H9 (cell line): ENCODE measurements at regions not wholly inside any gene's neighbourhood (a gene's known extent, or its start where the extent isn't known, plus 50 kb on each side); places are given as distances from the start of the nearest gene placed in this dataset.

Source experiments
- DNase-seq: peaks from one replicate; pipeline ENCODE4 v3.0.0-alpha.2; 2017
- H2AFZ ChIP-seq: one replicate; pipeline ENCODE4 v1.6.1; 2013; ENCODE audit warnings: mild to moderate bottlenecking, low read length, control low read depth, moderate library complexity
- H2AK5ac ChIP-seq: 2 replicates; pipeline ENCODE4 v1.6.1; 2013; ENCODE audit warnings: low read length, control low read depth, mixed read lengths; ENCODE audit not compliant: insufficient read length
- H2BK120ac ChIP-seq: one replicate; pipeline ENCODE4 v1.6.1; 2013; ENCODE audit warnings: low read depth, mild to moderate bottlenecking, low read length, control low read depth, inconsistent platforms; ENCODE audit not compliant: poor library complexity, severe bottlenecking
- H2BK12ac ChIP-seq: 2 replicates; pipeline ENCODE4 v1.6.1; 2013; ENCODE audit warnings: low read length, control low read depth, mixed read lengths, low read depth; ENCODE audit not compliant: insufficient read length
- H2BK15ac ChIP-seq: 2 replicates; pipeline ENCODE4 v1.6.1; 2013; ENCODE audit warnings: low read depth, low read length, control low read depth
- H2BK20ac ChIP-seq: one replicate; pipeline ENCODE4 v1.6.1; 2013; ENCODE audit warnings: low read depth, mild to moderate bottlenecking, low read length, control low read depth, inconsistent platforms; ENCODE audit not compliant: poor library complexity, severe bottlenecking
- H2BK5ac ChIP-seq: 2 replicates; pipeline ENCODE4 v1.6.1; 2013; ENCODE audit warnings: low read length, control low read depth, mixed read lengths; ENCODE audit not compliant: insufficient read length
- H3K14ac ChIP-seq: 2 replicates; pipeline ENCODE4 v1.6.1; 2013; ENCODE audit warnings: low read length, control low read depth; ENCODE audit not compliant: insufficient read depth
- H3K18ac ChIP-seq: 2 replicates; pipeline ENCODE4 v1.6.1; 2013; ENCODE audit warnings: low read depth, mild to moderate bottlenecking, mixed read lengths, low read length, control low read depth; ENCODE audit not compliant: insufficient read length
- H3K23ac ChIP-seq: 2 replicates; pipeline ENCODE4 v1.6.1; 2013; ENCODE audit warnings: low read length, control low read depth, mixed read lengths, low read depth; ENCODE audit not compliant: insufficient read length
- H3K23me2 ChIP-seq: 2 replicates; pipeline ENCODE4 v1.6.1; 2013; ENCODE audit warnings: low read depth, mild to moderate bottlenecking, mixed read lengths, low read length, control low read depth; ENCODE audit not compliant: insufficient read length, poor library complexity, severe bottlenecking
- H3K27ac ChIP-seq: 2 replicates; pipeline ENCODE4 v1.5.1; 2013; ENCODE audit warnings: low read length, control low read depth, mixed read lengths, low read depth; ENCODE audit not compliant: insufficient read length
- H3K27me3 ChIP-seq: 2 replicates; pipeline ENCODE4 v1.6.1; 2013; ENCODE audit warnings: low read length, control low read depth, inconsistent platforms; ENCODE audit not compliant: insufficient read depth
- H3K4ac ChIP-seq: 2 replicates; pipeline ENCODE4 v1.6.1; 2013; ENCODE audit warnings: low read depth, mild to moderate bottlenecking, control low read depth, inconsistent platforms, low read length, moderate library complexity
- H3K4me1 ChIP-seq: 2 replicates; pipeline ENCODE4 v1.6.1; 2013; ENCODE audit warnings: low read length, control low read depth, inconsistent platforms; ENCODE audit not compliant: insufficient read depth
- H3K4me2 ChIP-seq: 2 replicates; pipeline ENCODE4 v1.6.1; 2013; ENCODE audit warnings: low read length, control low read depth, mixed read lengths; ENCODE audit not compliant: insufficient read length, insufficient read depth
- H3K56ac ChIP-seq: 2 replicates; pipeline ENCODE4 v1.6.1; 2013; ENCODE audit warnings: low read depth, mild to moderate bottlenecking, mixed read lengths, low read length, control low read depth; ENCODE audit not compliant: insufficient read length
- H3K79me1 ChIP-seq: 2 replicates; pipeline ENCODE4 v1.6.1; 2013; ENCODE audit warnings: low read depth, mild to moderate bottlenecking, moderate library complexity, low read length, control low read depth, inconsistent platforms; ENCODE audit not compliant: insufficient read depth, poor library complexity, severe bottlenecking
- H3K79me2 ChIP-seq: 2 replicates; pipeline ENCODE4 v1.6.1; 2013; ENCODE audit warnings: low read length, control low read depth, inconsistent platforms; ENCODE audit not compliant: insufficient read depth
- H3K9ac ChIP-seq: 2 replicates; pipeline ENCODE4 v1.6.1; 2013; ENCODE audit warnings: low read length, control low read depth, mixed read lengths; ENCODE audit not compliant: insufficient read length; ENCODE audit errors: extremely low read depth
- H3K9me3 ChIP-seq: one replicate; pipeline ENCODE4 v1.6.1; 2013; ENCODE audit warnings: low read depth, low read length, inconsistent platforms; ENCODE audit not compliant: control insufficient read depth
- H3T11ph ChIP-seq: one replicate; pipeline ENCODE4 v1.6.1; 2013; ENCODE audit warnings: mild to moderate bottlenecking, low read length, control low read depth, inconsistent platforms
- H4K20me1 ChIP-seq: one replicate; pipeline ENCODE4 v1.6.1; 2013; ENCODE audit not compliant: control insufficient read depth, insufficient read length, insufficient read depth
- H4K5ac ChIP-seq: 2 replicates; pipeline ENCODE4 v1.6.1; 2013; ENCODE audit warnings: low read depth, mild to moderate bottlenecking, mixed read lengths, low read length, control low read depth; ENCODE audit not compliant: insufficient read length
- H4K8ac ChIP-seq: replicated peaks from 2 replicates; pipeline ENCODE4 v1.6.1; 2013; ENCODE audit warnings: low read length, control low read depth, mixed read lengths, low read depth; ENCODE audit not compliant: insufficient read length
- H4K91ac ChIP-seq: 2 replicates; pipeline ENCODE4 v1.6.1; 2013; ENCODE audit warnings: low read depth, mild to moderate bottlenecking, moderate library complexity, mixed read lengths, low read length, control low read depth; ENCODE audit not compliant: insufficient read length
- H3K27ac Mint-ChIP-seq, 3 experiments: 2 replicates in 2 of 3; 3 replicates in 1 of 3; pipeline ENCODE4 v1.8.0; 2020 to 2021; ENCODE audit warnings: mixed read lengths in 3 of 3, mild to moderate bottlenecking in 1 of 3, moderate library complexity in 1 of 3
- H3K27me3 Mint-ChIP-seq: 2 replicates; pipeline ENCODE4 v1.8.0; 2021; ENCODE audit warnings: low read depth, mild to moderate bottlenecking, moderate library complexity, mixed read lengths
- H3K36me3 Mint-ChIP-seq, 3 experiments: 2 replicates in 2 of 3; 3 replicates in 1 of 3; pipeline ENCODE4 v1.8.0; 2020 to 2021; ENCODE audit warnings: low read depth in 3 of 3, mixed read lengths in 3 of 3; ENCODE audit not compliant: insufficient read depth in 1 of 3
- H3K4me1 Mint-ChIP-seq, 2 experiments: 2 replicates each; pipeline ENCODE4 v1.8.0; 2020; ENCODE audit warnings: mixed read lengths in 2 of 2
- H3K4me3 Mint-ChIP-seq, 2 experiments: 2 replicates in 1 of 2; 3 replicates in 1 of 2; pipeline ENCODE4 v1.8.0; 2020 to 2021; ENCODE audit warnings: mild to moderate bottlenecking in 2 of 2, mixed read lengths in 2 of 2, moderate library complexity in 1 of 2
- H3K9me3 Mint-ChIP-seq, 2 experiments: 2 replicates in 1 of 2; 3 replicates in 1 of 2; pipeline ENCODE4 v1.8.0; 2020; ENCODE audit warnings: mild to moderate bottlenecking in 2 of 2, mixed read lengths in 2 of 2, moderate library complexity in 1 of 2
- CTCF ChIP-seq: fragments of 200-600 bp; sonication (generic); conservative IDR thresholded peaks from 3 replicates; pipeline ENCODE4 v1.8.0; 2021; ENCODE audit warnings: antibody characterized with exemption, mild to moderate bottlenecking
- WGBS: extraction: QIAGEN DNeasy Blood & Tissue Kit; methylation state at CpG from one replicate; pipeline ENCODE4 v1.1.7; 2013; ENCODE audit warnings: missing lambda C conversion rate, low lambda C conversion rate, mixed read lengths; ENCODE audit not compliant: insufficient read length; ENCODE audit errors: extremely low coverage; 5-methylcytosine and 5-hydroxymethylcytosine counted together

- H3K14ac ChIP-seq = no peak overlapping the region
- H2BK20ac ChIP-seq = no peak overlapping the region
- no peaks in the 10 kb centered on the region for H4K20me1 ChIP-seq
- no peak overlapping the region for H3T11ph ChIP-seq
- no peak overlapping the region for H3K23ac ChIP-seq
- H3K79me2 ChIP-seq = no peaks in the 10 kb centered on the region
- H2BK120ac ChIP-seq = no peak overlapping the region
- no peak overlapping the region for H2BK15ac ChIP-seq
- H3K56ac ChIP-seq = no peak overlapping the region
- no peak overlapping the region for H4K5ac ChIP-seq
- TF ChIP-seq CTCF = no peak
- H3K9me3 ChIP-seq = no peaks in the 10 kb centered on the region
- no peaks in the 10 kb centered on the region for H3K23me2 ChIP-seq
- no peak overlapping the region for H4K8ac ChIP-seq
- no peak overlapping the region for H3K27ac ChIP-seq
- DNase-seq = no peak
- H3K36me3 Mint-ChIP-seq = no peaks in the 10 kb centered on the region
- no peak overlapping the region for H4K91ac ChIP-seq
- H3K4me2 ChIP-seq = no peak overlapping the region
- no peak overlapping the region for H2AK5ac ChIP-seq
- H3K79me1 ChIP-seq = no peaks in the 10 kb centered on the region
- H3K9ac ChIP-seq = no peak overlapping the region
- H3K4me3 Mint-ChIP-seq = no peak overlapping the region
- no peak overlapping the region for H2BK12ac ChIP-seq
- H2AFZ ChIP-seq = no peak overlapping the region
- no peak overlapping the region for H3K4ac ChIP-seq
- H2BK5ac ChIP-seq = no peak overlapping the region
- no peaks in the 10 kb centered on the region for H3K27me3 Mint-ChIP-seq
- no peaks in the 10 kb centered on the region for H3K27me3 ChIP-seq
- no peaks in the 10 kb centered on the region for H3K4me1 ChIP-seq
- 0 out of 7 replicates have a peak overlapping the region, but pooled peaks of 2 of the 3 experiments have one; percentile 7 to 50 for H3K27ac Mint-ChIP-seq
- H3K4me1 Mint-ChIP-seq = peaks cover 2 to 7% of the 10 kb centered on the region in 2 experiments; a peak in 2 of 4 replicates
- H3K9me3 Mint-ChIP-seq = no peaks in the 10 kb centered on the region
- no CpG with 5 or more reads among the region's 4 CpGs for WGBS
- H3K18ac ChIP-seq = no peak overlapping the region
These were observed 258.3 kb downstream of the SNX13 start for GRCh38 chr7:17681965-17682364.
